Smooth muscle cell (in vitro differentiated cells): ENCODE measurements at regions not wholly inside any gene's neighbourhood (a gene's known extent, or its start where the extent isn't known, plus 50 kb on each side); places are given as distances from the start of the nearest gene placed in this dataset.

Experiments
- DNase-seq: peaks from one replicate; lab custom pipeline; 2025; ENCODE audit not compliant: unreplicated experiment; lab: John Stamatoyannopoulos, UW
- H2AFZ ChIP-seq: fragments of 200-600 bp; sonication (generic); 2 replicates; pipeline ENCODE4 v1.6.0; 2016; ENCODE audit warnings: antibody characterized with exemption, low read depth, mild to moderate bottlenecking
- H3F3A ChIP-seq: fragments of 200-600 bp; sonication (generic); 2 replicates; pipeline ENCODE4 v1.6.0; 2017; ENCODE audit warnings: antibody characterized with exemption, low read depth
- H3K27ac ChIP-seq: fragments of 200-600 bp; sonication (generic); 2 replicates; pipeline ENCODE4 v1.5.1; 2016; ENCODE audit warnings: low read depth, mild to moderate bottlenecking
- H3K27me3 ChIP-seq: fragments of 200-600 bp; sonication (generic); 2 replicates; pipeline ENCODE4 v1.6.1; 2016; ENCODE audit warnings: low read depth, mild to moderate bottlenecking
- H3K36me3 ChIP-seq: fragments of 200-600 bp; sonication (generic); 2 replicates; pipeline ENCODE4 v1.5.1; 2016; ENCODE audit warnings: low read depth
- H3K4me1 ChIP-seq: fragments of 200-600 bp; sonication (generic); 2 replicates; pipeline ENCODE4 v1.5.1; 2016; ENCODE audit warnings: low read depth
- H3K4me2 ChIP-seq: fragments of 200-600 bp; sonication (generic); 2 replicates; pipeline ENCODE4 v1.6.0; 2016; ENCODE audit warnings: mild to moderate bottlenecking
- H3K4me3 ChIP-seq: fragments of 200-600 bp; sonication (generic); 2 replicates; pipeline ENCODE4 v1.5.1; 2016; ENCODE audit warnings: mild to moderate bottlenecking
- H3K79me2 ChIP-seq: fragments of 200-600 bp; sonication (generic); 2 replicates; pipeline ENCODE4 v1.6.0; 2016; ENCODE audit warnings: low read depth, mild to moderate bottlenecking
- H3K9ac ChIP-seq: fragments of 200-600 bp; sonication (generic); 2 replicates; pipeline ENCODE4 v1.6.0; 2016; ENCODE audit warnings: low read depth
- H3K9me3 ChIP-seq: fragments of 200-600 bp; sonication (generic); replicated peaks from 2 replicates; pipeline ENCODE4 v1.5.1; 2016; ENCODE audit warnings: low read depth
- H4K20me1 ChIP-seq: fragments of 200-600 bp; sonication (generic); 2 replicates; pipeline ENCODE4 v1.6.0; 2016; ENCODE audit warnings: low read depth
- CTCF ChIP-seq: fragments of 200-600 bp; sonication (generic); IDR thresholded peaks from 2 replicates; pipeline ENCODE4 v1.5.1; 2017; ENCODE audit warnings: borderline replicate concordance, mild to moderate bottlenecking, antibody characterized with exemption; ENCODE audit not compliant: insufficient read depth, poor library complexity, severe bottlenecking
- WGBS: methylation state at CpG from one replicate; pipeline ENCODE4 v1.1.7; 2016; ENCODE audit warnings: low lambda C conversion rate; 5-methylcytosine and 5-hydroxymethylcytosine counted together

DNA sequence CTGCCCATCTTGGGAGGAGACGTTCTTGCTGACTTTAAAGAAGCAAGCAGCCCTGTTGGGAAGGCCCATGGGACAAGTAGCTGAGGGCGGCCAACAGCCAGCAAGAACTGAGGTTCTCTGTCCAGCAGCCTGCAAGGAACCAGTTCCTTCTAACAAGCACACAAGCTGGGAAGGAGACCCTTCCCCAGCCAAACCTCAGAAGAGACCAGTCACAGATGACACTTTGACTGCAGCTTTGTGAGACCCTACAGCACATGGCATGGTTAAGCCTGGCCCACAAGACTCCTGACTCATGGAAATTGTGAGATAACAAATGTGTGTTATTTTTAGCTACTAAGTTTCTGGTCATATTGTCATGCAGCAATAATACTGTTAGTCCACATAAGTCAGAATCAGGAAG lies 99.9 kb downstream of the PRLHR start:
- DNase-seq: no peak
- H3K4me2 ChIP-seq: no peak overlapping the region
- H3K4me3 ChIP-seq: no peak overlapping the region
- no peak overlapping the region for H3K27ac ChIP-seq
- 96% methylated on average over 2 of the region's 2 CpGs for WGBS
- no peaks in the 10 kb centered on the region for H4K20me1 ChIP-seq
- no peaks in the 10 kb centered on the region for H3K4me1 ChIP-seq
- no peaks in the 10 kb centered on the region for H3K27me3 ChIP-seq
- H3K36me3 ChIP-seq: no peaks in the 10 kb centered on the region
- H3F3A ChIP-seq: no peaks in the 10 kb centered on the region
- no peaks in the 10 kb centered on the region for H3K9me3 ChIP-seq
- TF ChIP-seq CTCF: no peak
- no peaks in the 10 kb centered on the region for H3K79me2 ChIP-seq
- H3K9ac ChIP-seq: no peak overlapping the region
- H2AFZ ChIP-seq: no peak overlapping the region

DNA sequence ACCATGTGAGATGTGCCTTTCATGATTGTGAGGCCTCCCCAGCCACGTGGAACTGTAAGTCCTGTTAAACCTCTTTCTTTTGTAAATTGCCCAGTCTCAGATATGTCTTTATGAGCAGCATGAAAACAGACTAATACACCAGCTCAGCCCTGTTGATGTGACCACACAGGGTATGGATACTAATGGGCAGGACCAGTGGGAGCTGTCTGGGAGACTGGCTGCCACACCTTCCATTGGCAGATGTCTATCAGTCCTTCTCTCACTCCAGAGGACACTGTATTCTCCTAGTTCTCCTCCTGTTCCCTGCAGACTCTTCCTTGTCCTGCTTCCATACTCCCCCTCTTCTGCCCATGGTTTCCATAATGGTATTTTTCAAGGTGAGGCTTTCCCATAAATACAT lies 104.4 kb downstream of the PRLHR start:
- Histone ChIP-seq H3K9ac (no peak overlapping the region), H3K4me1 (no peaks in the 10 kb centered on the region), H3K9me3 (no peaks in the 10 kb centered on the region), H2AFZ (no peak overlapping the region), H3K4me3 (no peak overlapping the region), H3K4me2 (no peak overlapping the region), H3K27me3 (no peaks in the 10 kb centered on the region), H3K36me3 (no peaks in the 10 kb centered on the region), H3F3A (no peaks in the 10 kb centered on the region), H4K20me1 (no peaks in the 10 kb centered on the region), H3K27ac (no peak overlapping the region), H3K79me2 (no peaks in the 10 kb centered on the region)
- no peak for DNase-seq
- 0% methylated on average over 1 of the region's 1 CpG for WGBS
- TF ChIP-seq CTCF: no peak

DNA sequence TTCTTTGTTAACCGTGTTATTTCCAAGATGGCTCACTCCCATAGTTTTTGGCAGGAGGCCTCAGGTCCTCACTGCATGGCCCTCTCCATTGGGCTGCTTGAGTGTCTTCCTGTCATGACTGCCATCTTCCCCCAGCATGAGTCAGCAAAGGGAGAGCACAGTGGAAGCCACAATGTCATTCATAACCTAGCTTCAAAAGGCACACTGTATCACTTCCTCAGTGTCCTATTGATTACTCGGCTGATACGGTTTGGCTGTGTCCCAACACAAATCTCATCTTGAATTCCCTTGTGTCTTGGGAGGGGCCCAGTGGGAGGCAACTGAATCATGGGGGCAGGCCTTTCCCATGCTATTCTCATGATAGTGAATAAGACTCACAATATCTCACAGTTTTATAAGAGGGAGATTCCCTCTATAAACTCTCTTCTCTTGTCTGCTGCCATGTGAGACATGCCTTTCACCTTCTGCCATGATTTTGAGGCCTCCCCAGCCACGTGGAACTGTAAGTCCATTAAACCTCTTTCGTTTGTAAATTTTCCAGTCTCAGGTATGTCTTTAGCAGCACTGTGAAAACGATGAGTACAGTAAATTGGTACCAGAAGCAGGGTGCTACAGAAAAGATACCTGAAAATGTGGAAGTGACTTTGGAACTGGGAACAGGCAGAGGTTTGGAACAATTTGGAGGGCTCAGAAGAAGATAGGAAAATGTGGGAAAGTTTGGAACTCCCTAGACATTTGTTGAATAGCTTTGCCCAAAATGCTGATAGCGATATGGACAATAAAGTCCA lies 106.5 kb downstream of the PRLHR start:
- no peaks in the 10 kb centered on the region for H3K79me2 ChIP-seq
- H2AFZ ChIP-seq: no peak overlapping the region
- H3K4me2 ChIP-seq: no peak overlapping the region
- H3F3A ChIP-seq: no peaks in the 10 kb centered on the region
- TF ChIP-seq CTCF: no peak
- no peaks in the 10 kb centered on the region for H3K9me3 ChIP-seq
- H3K9ac ChIP-seq: no peak overlapping the region
- H3K27ac ChIP-seq: no peak overlapping the region
- DNase-seq: no peak
- no peaks in the 10 kb centered on the region for H3K36me3 ChIP-seq
- H3K4me3 ChIP-seq: no peak overlapping the region
- whole genome bisulfite sequencing: 72% methylated on average over 7 of the region's 7 CpGs
- no peaks in the 10 kb centered on the region for H4K20me1 ChIP-seq
- no peaks in the 10 kb centered on the region for H3K27me3 ChIP-seq
- H3K4me1 ChIP-seq: no peaks in the 10 kb centered on the region

DNA sequence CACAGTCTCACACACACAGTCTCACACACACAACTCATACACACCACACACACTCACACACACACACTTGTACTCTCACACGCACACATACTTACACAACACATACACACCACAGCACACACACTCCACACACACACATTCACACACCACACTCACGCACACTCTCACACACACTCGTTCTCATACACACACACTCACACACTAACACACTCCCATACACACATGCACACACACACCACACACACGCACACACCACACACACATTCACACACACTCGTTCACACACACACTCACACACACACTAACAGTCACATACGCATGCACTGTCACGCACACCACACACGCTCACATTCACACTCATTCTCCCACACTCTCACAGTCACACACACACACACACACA lies 109.8 kb downstream of the PRLHR start:
- TF ChIP-seq CTCF: no peak
- H3K4me2 ChIP-seq: no peak overlapping the region
- H3K4me1 ChIP-seq: no peaks in the 10 kb centered on the region
- H2AFZ ChIP-seq: no peak overlapping the region
- no peak overlapping the region for H3K9ac ChIP-seq
- no peak overlapping the region for H3K4me3 ChIP-seq
- 91% methylated on average over 8 of the region's 8 CpGs for WGBS
- H3K27me3 ChIP-seq: no peaks in the 10 kb centered on the region
- no peaks in the 10 kb centered on the region for H3K36me3 ChIP-seq
- H3K79me2 ChIP-seq: no peaks in the 10 kb centered on the region
- no peak overlapping the region for H3K27ac ChIP-seq
- H4K20me1 ChIP-seq: no peaks in the 10 kb centered on the region
- no peaks in the 10 kb centered on the region for H3K9me3 ChIP-seq
- no peak for DNase-seq
- H3F3A ChIP-seq: no peaks in the 10 kb centered on the region
